ENCODE measurements at regions not wholly inside any gene's neighbourhood (a gene's known extent, or its start where the extent isn't known, plus 50 kb on each side); places are given as distances from the start of the nearest gene placed in this dataset.

GRCh38 chr2:30314981-30315380 is 83.6 kb downstream of the LBH start:
- TF ChIP-seq POLR2A (IDR thresholded peaks at IDR 0.05) (no peak), EP300 (IDR thresholded peaks at IDR 0.05) (no peak)
- TF ChIP-seq, protein P1, sequence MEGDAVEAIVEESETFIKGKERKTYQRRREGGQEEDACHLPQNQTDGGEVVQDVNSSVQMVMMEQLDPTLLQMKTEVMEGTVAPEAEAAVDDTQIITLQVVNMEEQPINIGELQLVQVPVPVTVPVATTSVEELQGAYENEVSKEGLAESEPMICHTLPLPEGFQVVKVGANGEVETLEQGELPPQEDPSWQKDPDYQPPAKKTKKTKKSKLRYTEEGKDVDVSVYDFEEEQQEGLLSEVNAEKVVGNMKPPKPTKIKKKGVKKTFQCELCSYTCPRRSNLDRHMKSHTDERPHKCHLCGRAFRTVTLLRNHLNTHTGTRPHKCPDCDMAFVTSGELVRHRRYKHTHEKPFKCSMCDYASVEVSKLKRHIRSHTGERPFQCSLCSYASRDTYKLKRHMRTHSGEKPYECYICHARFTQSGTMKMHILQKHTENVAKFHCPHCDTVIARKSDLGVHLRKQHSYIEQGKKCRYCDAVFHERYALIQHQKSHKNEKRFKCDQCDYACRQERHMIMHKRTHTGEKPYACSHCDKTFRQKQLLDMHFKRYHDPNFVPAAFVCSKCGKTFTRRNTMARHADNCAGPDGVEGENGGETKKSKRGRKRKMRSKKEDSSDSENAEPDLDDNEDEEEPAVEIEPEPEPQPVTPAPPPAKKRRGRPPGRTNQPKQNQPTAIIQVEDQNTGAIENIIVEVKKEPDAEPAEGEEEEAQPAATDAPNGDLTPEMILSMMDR (IDR thresholded peaks at IDR 0.05) = no peak
